ENCODE measurements at regions not wholly inside any gene's neighbourhood (a gene's known extent, or its start where the extent isn't known, plus 50 kb on each side); places are given as distances from the start of the nearest gene placed in this dataset.
A peak's percentile ranks its signal among the peaks of the same experiment; 100 is the strongest.

DNA sequence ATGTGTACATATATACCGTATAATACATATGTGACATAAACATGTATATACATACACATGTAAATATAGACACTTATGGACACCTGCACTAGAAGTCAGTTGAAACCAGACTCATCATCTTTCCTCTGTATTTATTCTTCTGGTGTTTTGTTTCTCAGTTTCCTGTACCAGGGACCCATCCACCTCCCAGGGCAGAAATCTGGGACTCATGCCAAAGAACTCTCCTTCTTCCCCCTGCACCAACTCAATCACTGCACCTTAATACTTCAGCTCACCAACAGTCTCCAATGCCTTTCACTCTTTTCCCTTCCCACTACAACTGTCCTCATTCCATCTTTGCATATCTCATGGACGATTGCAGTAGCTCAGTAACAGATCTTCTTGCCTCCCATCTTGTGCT, 428.0 kb downstream of the FBXO15 start:
- H3K27ac ChIP-seq: no peak overlapping the region
- H3K9me3 ChIP-seq: no peaks in the 10 kb centered on the region
- peaks cover 2% of the 10 kb centered on the region for H3K4me1 ChIP-seq
- intact Hi-C loops (cut with DNase I): no loop called here
- no peak for TF ChIP-seq CTCF (IDR thresholded peaks at IDR 0.05)
- no peak overlapping the region for H3K4me3 ChIP-seq
- DNase-seq: no peak
- no peak for ATAC-seq
- H3K36me3 ChIP-seq: no peaks in the 10 kb centered on the region
- no peaks in the 10 kb centered on the region for H3K27me3 ChIP-seq (ENCODE audit: low read depth)

DNA sequence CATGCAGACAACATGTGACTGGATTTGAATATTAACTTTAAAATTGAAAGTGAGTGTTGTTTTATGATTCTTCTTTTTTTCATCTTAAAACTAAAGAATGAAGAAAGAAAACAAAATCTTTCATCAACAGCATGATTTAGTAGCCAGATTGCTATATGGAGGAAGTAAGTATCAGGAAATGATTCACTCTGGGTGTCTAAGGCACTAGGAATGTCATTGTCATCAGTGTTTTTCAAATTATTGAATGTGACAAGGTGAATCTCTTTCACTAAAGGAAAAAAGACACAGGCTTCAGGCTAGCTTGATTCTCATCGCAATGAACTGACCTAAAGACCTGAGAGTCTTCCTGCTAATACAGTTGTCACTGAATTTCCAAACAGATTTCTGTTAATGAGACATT, 430.1 kb downstream of the FBXO15 start:
- intact Hi-C loops (cut with DNase I): no loop called here
- peaks cover 4% of the 10 kb centered on the region for H3K4me1 ChIP-seq
- no peak overlapping the region for H3K4me3 ChIP-seq
- H3K27ac ChIP-seq: no peak overlapping the region
- no peak for ATAC-seq
- TF ChIP-seq CTCF (IDR thresholded peaks at IDR 0.05): no peak
- no peak for DNase-seq
- no peaks in the 10 kb centered on the region for H3K36me3 ChIP-seq
- no peaks in the 10 kb centered on the region for H3K27me3 ChIP-seq (ENCODE audit: low read depth)
- no peaks in the 10 kb centered on the region for H3K9me3 ChIP-seq

GRCh38 chr18:73715210-73715670, 432.4 kb downstream of the FBXO15 start:
- no peaks in the 10 kb centered on the region for H3K27me3 ChIP-seq (ENCODE audit: low read depth)
- intact Hi-C loops (cut with DNase I): no loop called here
- H3K9me3 ChIP-seq: no peaks in the 10 kb centered on the region
- no peak for TF ChIP-seq CTCF (IDR thresholded peaks at IDR 0.05)
- ATAC-seq (peak in 1 of 2 donors; percentile 38), DNase-seq (no peak)
- H3K36me3 ChIP-seq: no peaks in the 10 kb centered on the region
- peaks cover 4% of the 10 kb centered on the region for H3K4me1 ChIP-seq
- H3K4me3 ChIP-seq: no peak overlapping the region
- no peak overlapping the region for H3K27ac ChIP-seq

GRCh38 chr18:73714466-73714865, 433.2 kb downstream of the FBXO15 start:
- no peak for ATAC-seq
- intact Hi-C loops (cut with DNase I): no loop called here

GRCh38 chr18:73711256-73711655, 436.4 kb downstream of the FBXO15 start:
- no peak overlapping the region for H3K4me3 ChIP-seq
- H3K9me3 ChIP-seq: no peaks in the 10 kb centered on the region
- ATAC-seq (no peak), DNase-seq (no peak)
- peaks cover 4% of the 10 kb centered on the region for H3K4me1 ChIP-seq
- H3K36me3 ChIP-seq: no peaks in the 10 kb centered on the region
- intact Hi-C loops (cut with DNase I): no loop called here
- no peak for TF ChIP-seq CTCF (IDR thresholded peaks at IDR 0.05)
- H3K27me3 ChIP-seq (ENCODE audit: low read depth): no peaks in the 10 kb centered on the region
- H3K27ac ChIP-seq: no peak overlapping the region

More at GRCh38 chr18:73714466-73714865, 433.2 kb downstream of the FBXO15 start:
- H3K27ac ChIP-seq: no peak overlapping the region
- H3K36me3 ChIP-seq: no peaks in the 10 kb centered on the region
- no peaks in the 10 kb centered on the region for H3K9me3 ChIP-seq
- TF ChIP-seq CTCF (IDR thresholded peaks at IDR 0.05): no peak
- no peaks in the 10 kb centered on the region for H3K27me3 ChIP-seq (ENCODE audit: low read depth)
- peaks cover 4% of the 10 kb centered on the region for H3K4me1 ChIP-seq
- DNase-seq: no peak
- no peak overlapping the region for H3K4me3 ChIP-seq

DNA sequence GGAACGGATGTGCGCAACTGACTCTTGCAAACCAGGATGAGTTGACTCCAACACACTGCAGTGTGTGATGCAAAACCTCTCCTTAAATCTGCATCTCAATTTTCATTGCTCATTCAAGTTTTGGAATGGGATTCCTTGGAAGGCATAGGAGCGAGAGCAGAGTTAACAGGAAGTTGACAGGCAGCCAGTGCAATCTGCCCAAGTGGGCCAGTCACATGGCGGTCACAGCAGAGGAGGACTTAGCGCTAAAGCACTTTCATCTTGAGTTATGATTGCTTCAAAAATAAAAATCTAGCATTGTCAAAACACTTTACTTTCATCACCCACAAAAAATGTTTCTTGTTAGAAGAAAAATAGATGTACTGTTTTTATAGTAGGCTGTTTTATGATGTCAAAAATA, 439.0 kb downstream of the FBXO15 start:
- Histone ChIP-seq H3K4me3 (no peak overlapping the region), H3K36me3 (no peaks in the 10 kb centered on the region), H3K27me3 (ENCODE audit: low read depth) (no peaks in the 10 kb centered on the region), H3K9me3 (no peaks in the 10 kb centered on the region), H3K4me1 (no peaks in the 10 kb centered on the region), H3K27ac (no peak overlapping the region)
- ATAC-seq (no peak), DNase-seq (no peak)
- intact Hi-C loops (cut with DNase I): no loop called here
- no peak for TF ChIP-seq CTCF (IDR thresholded peaks at IDR 0.05)
